HG03432 (cell line): ENCODE measurements at regions not wholly inside any gene's neighbourhood (a gene's known extent, or its start where the extent isn't known, plus 50 kb on each side); places are given as distances from the start of the nearest gene placed in this dataset.
"Not testable (repeated sequence)": the region's sequence is repeated elsewhere in the genome, so short reads cannot be mapped to it uniquely, and the experiment has no call there.

ENCODE experiments used
- ATAC-seq: cut with Tn5 transposase; IDR thresholded peaks from one replicate; pipeline ENCODE4 v1.9.1; 2021; ENCODE audit warnings: mild to moderate bottlenecking, moderate library complexity; ENCODE audit not compliant: unreplicated experiment

GRCh38 chr2:35827086-35827485 lies 528.5 kb upstream of the CRIM1 start:
- no peak for ATAC-seq

GRCh38 chr2:35822716-35823115 lies 532.9 kb upstream of the CRIM1 start:
- ATAC-seq, result no peak

- ATAC-seq, result no peak
Observed at GRCh38 chr2:35821675-35822074, 533.9 kb upstream of the CRIM1 start.

GRCh38 chr2:35820391-35820790 lies 535.2 kb upstream of the CRIM1 start:
- no peak for ATAC-seq

GRCh38 chr2:35819033-35819432 lies 536.5 kb upstream of the CRIM1 start:
- ATAC-seq, result no peak

- ATAC-seq, result not testable (repeated sequence)
Observed at GRCh38 chr2:35818359-35818758, 537.2 kb upstream of the CRIM1 start.

- not testable (repeated sequence) for ATAC-seq
Observed at GRCh38 chr2:35814597-35814996, 541.0 kb upstream of the CRIM1 start.

- no peak for ATAC-seq
Observed at GRCh38 chr2:35803126-35803525, 552.5 kb upstream of the CRIM1 start.

GRCh38 chr2:35794796-35795450 lies 560.7 kb upstream of the CRIM1 start:
- ATAC-seq, result no peak

GRCh38 chr2:35790292-35790691 lies 565.3 kb upstream of the CRIM1 start:
- ATAC-seq, result no peak

GRCh38 chr2:35788543-35788942 lies 567.0 kb upstream of the CRIM1 start:
- ATAC-seq, result no peak

- ATAC-seq, result no peak
Observed at GRCh38 chr2:35787302-35788031, 568.1 kb upstream of the CRIM1 start.

- ATAC-seq, result no peak
Observed at GRCh38 chr2:35785564-35785963, 570.0 kb upstream of the CRIM1 start.

GRCh38 chr2:35784777-35785176 lies 570.8 kb upstream of the CRIM1 start:
- ATAC-seq, result peak; percentile 69

GRCh38 chr2:35783723-35784122 lies 571.9 kb upstream of the CRIM1 start:
- no peak for ATAC-seq

GRCh38 chr2:35741556-35741955 lies 614.0 kb upstream of the CRIM1 start:
- ATAC-seq, result no peak

- no peak for ATAC-seq
Observed at GRCh38 chr2:35731674-35732073, 623.9 kb upstream of the CRIM1 start.

GRCh38 chr2:35714883-35715282 lies 640.7 kb upstream of the CRIM1 start:
- no peak for ATAC-seq

GRCh38 chr2:35708411-35708923 lies 647.1 kb upstream of the CRIM1 start:
- ATAC-seq, result no peak

- ATAC-seq, result no peak
Observed at GRCh38 chr2:35688309-35688708, 667.3 kb upstream of the CRIM1 start.

- ATAC-seq, result no peak
Observed at GRCh38 chr2:35651688-35652323, 703.8 kb upstream of the CRIM1 start.

- ATAC-seq, result no peak
Observed at GRCh38 chr2:35614640-35615039, 740.9 kb upstream of the CRIM1 start.
